Adrenal gland (tissue), 9 donors: ENCODE measurements at regions not wholly inside any gene's neighbourhood (a gene's known extent, or its start where the extent isn't known, plus 50 kb on each side); places are given as distances from the start of the nearest gene placed in this dataset.

Source experiments
- DNase-seq, 7 donors: peaks; one replicate each; pipeline ENCODE4 v3.0.0-alpha.2; 2019 to 2020
- H3K27ac ChIP-seq, 5 donors: fragments of 200-600 bp; sonication (generic) in 4 of 5; 1 replicate in 3 of 5; 2 replicates in 2 of 5; pipeline versions ENCODE4 v1.5.1 to v1.8.0; 2016 to 2020; ENCODE audit warnings: mild to moderate bottlenecking in 1 of 5
- H3K27me3 ChIP-seq: fragments of 200-600 bp; 2 replicates; pipeline ENCODE4 v1.8.0; 2021
- H3K36me3 ChIP-seq, 2 donors: fragments of 200-600 bp; replicated peaks in 1 of 2; 1 replicate in 1 of 2; 2 replicates in 1 of 2; pipeline versions ENCODE4 v1.5.1 to v1.8.0; 2018 to 2022
- H3K4me1 ChIP-seq, 2 donors: fragments of 200-600 bp; replicated peaks in 1 of 2; 1 replicate in 1 of 2; 2 replicates in 1 of 2; pipeline versions ENCODE4 v1.5.1 to v1.8.0; 2018 to 2021
- H3K4me3 ChIP-seq, 4 donors: fragments of 200-600 bp; sonication (generic) in 3 of 4; one replicate each; pipeline ENCODE4 v1.5.1; 2016 to 2018
- H3K9me3 ChIP-seq, 3 donors: fragments of 200-600 bp; sonication (generic) in 1 of 3; replicated peaks in 1 of 3; 1 replicate in 2 of 3; 2 replicates in 1 of 3; pipeline versions ENCODE4 v1.5.1 to v1.8.0; 2016 to 2021
- CTCF ChIP-seq, 6 experiments: fragments of 450-650 bp in 4 of 6; fragments of 200-600 bp in 2 of 6; sonication (generic) in 1 of 6; IDR thresholded peaks; 1 replicate in 5 of 6; 2 replicates in 1 of 6; pipeline versions ENCODE4 v1.5.1 to v1.8.0; 2016 to 2021; ENCODE audit warnings: antibody characterized with exemption in 6 of 6, mild to moderate bottlenecking in 2 of 6, moderate library complexity in 1 of 6
- POLR2A ChIP-seq, 2 donors: fragments of 450-650 bp; IDR thresholded peaks; one replicate each; pipeline ENCODE4 v1.6.1; 2017; ENCODE audit warnings: antibody characterized with exemption in 2 of 2, mild to moderate bottlenecking in 2 of 2, moderate library complexity in 1 of 2
- WGBS, 4 donors: extraction: QIAGEN DNeasy Blood & Tissue Kit in 2 of 4; methylation state at CpG; one replicate each; pipeline versions ENCODE4 v1.1.5 to v1.1.7; 2013 to 2017; 5-methylcytosine and 5-hydroxymethylcytosine counted together
- intact Hi-C, 2 donors: fragments of 100-400 bp; cut with DNase I; formaldehyde crosslinking; loops; one replicate each; pipeline versions ENCODE4 v1.14.1 to v1.15.0; 2022 to 2023
- donor health status: healthy with polysubstance abuse.
- donor health status: Bipolar disorder and iron deficiency.
- donor health status: DM: yes; HTN: yes; CAD: no.
- donor health status: DM: no; HTN: no; CAD: no.
- donor health status: DM: no; HTN: no; CAD: no.

- H3K27me3 ChIP-seq = no peaks in the 10 kb centered on the region
- H3K9me3 ChIP-seq = no peaks in the 10 kb centered on the region
- WGBS, 4 donors = 56 to 75% (median 70%) methylated on average over 2 of the region's 2 CpGs
- no peak overlapping the region for H3K27ac ChIP-seq
- no peak for DNase-seq
- no peaks in the 10 kb centered on the region for H3K4me1 ChIP-seq
- no peaks in the 10 kb centered on the region for H3K36me3 ChIP-seq
- H3K4me3 ChIP-seq = no peak overlapping the region
- TF ChIP-seq POLR2A (IDR thresholded peaks at IDR 0.05) (no peak), CTCF (IDR thresholded peaks at IDR 0.05) (no peak)
- intact Hi-C loops = no loop called here
Observed at GRCh38 chr1:187477103-187477502, 648.4 kb downstream of the PLA2G4A start.

- H3K27me3 ChIP-seq = no peaks in the 10 kb centered on the region
- 62 to 71% (median 65%) methylated on average over 4 of the region's 4 CpGs for WGBS, 4 donors
- no peaks in the 10 kb centered on the region for H3K36me3 ChIP-seq
- no peaks in the 10 kb centered on the region for H3K4me1 ChIP-seq
- intact Hi-C loops = no loop called here
- DNase-seq = no peak
- H3K4me3 ChIP-seq = no peak overlapping the region
- H3K9me3 ChIP-seq = no peaks in the 10 kb centered on the region
- H3K27ac ChIP-seq = no peak overlapping the region
- no peak for TF ChIP-seq POLR2A (IDR thresholded peaks at IDR 0.05)
- TF ChIP-seq CTCF (IDR thresholded peaks at IDR 0.05) = no peak
Observed at GRCh38 chr1:187477535-187477934, 648.8 kb downstream of the PLA2G4A start.

DNA sequence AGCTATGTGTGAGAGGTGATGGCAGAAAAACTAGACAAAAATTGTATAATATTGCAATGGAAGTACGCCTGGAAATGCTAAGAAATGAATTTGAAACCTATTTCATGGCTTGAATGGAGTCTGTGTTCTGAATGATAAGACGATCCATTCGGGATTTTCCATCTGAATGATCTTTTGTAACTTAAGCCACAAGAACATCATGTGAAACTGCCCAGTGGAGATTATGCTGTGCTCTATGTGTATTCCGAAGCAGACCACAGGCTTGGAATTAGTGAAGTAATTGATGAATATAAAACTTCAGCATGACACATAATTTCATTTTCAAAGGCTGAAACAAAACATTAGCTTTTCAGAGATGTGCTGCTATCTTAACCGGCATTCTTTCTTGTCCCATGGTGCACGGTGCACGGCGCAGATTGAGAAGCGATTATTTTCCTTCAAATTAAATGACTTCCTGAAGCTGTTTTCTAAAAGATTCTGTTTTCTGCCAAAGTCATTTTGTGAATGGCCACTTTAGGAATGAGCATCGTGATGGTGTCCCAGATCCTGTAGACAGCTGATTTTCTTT is 652.9 kb downstream of the PLA2G4A start:
- 63 to 68% (median 66%) methylated on average over 10 of the region's 10 CpGs for WGBS, 4 donors
- Histone ChIP-seq H3K9me3 (no peaks in the 10 kb centered on the region), H3K27ac (no peak overlapping the region), H3K36me3 (no peaks in the 10 kb centered on the region), H3K4me1 (no peaks in the 10 kb centered on the region), H3K4me3 (no peak overlapping the region), H3K27me3 (no peaks in the 10 kb centered on the region)
- no peak for TF ChIP-seq CTCF (IDR thresholded peaks at IDR 0.05)
- no peak for TF ChIP-seq POLR2A (IDR thresholded peaks at IDR 0.05)
- no peak for DNase-seq
- intact Hi-C loops = no loop called here

- intact Hi-C loops = no loop called here
- H3K36me3 ChIP-seq = no peaks in the 10 kb centered on the region
- WGBS, 4 donors = 76 to 87% (median 82%) methylated on average over 3 of the region's 3 CpGs
- no peaks in the 10 kb centered on the region for H3K27me3 ChIP-seq
- no peak for DNase-seq
- H3K27ac ChIP-seq = no peak overlapping the region
- H3K9me3 ChIP-seq = no peaks in the 10 kb centered on the region
- H3K4me3 ChIP-seq = no peak overlapping the region
- no peaks in the 10 kb centered on the region for H3K4me1 ChIP-seq
- TF ChIP-seq POLR2A (IDR thresholded peaks at IDR 0.05) = no peak
- no peak for TF ChIP-seq CTCF (IDR thresholded peaks at IDR 0.05)
Observed at GRCh38 chr1:187490266-187490665, 661.5 kb downstream of the PLA2G4A start.
